ENCODE measurements at regions not wholly inside any gene's neighbourhood (a gene's known extent, or its start where the extent isn't known, plus 50 kb on each side); places are given as distances from the start of the nearest gene placed in this dataset.

- intact Hi-C loops (cut with DNase I): no loop called here
- ATAC-seq: no peak
Observed at GRCh38 chr1:200299571-200299970, 110.3 kb downstream of the ZNF281 start.

GRCh38 chr1:200298242-200298641 lies 111.6 kb downstream of the ZNF281 start:
- Histone ChIP-seq H3K27me3 (ENCODE audit: insufficient read depth in 3 of 3, low read length in 2 of 3) (peaks cover 0 to 18% (median 0%) of the 10 kb centered on the region in 3 donors), H3K4me1 (no peaks in the 10 kb centered on the region), H3K36me3 (ENCODE audit: insufficient read depth in 1 of 2, low read depth in 1 of 2) (no peaks in the 10 kb centered on the region), H3K9me3 (no peaks in the 10 kb centered on the region), H3K27ac (no peak overlapping the region), H3K4me3 (no peak overlapping the region)
- intact Hi-C loops (cut with DNase I): no loop called here
- no peak for DNase-seq
- ATAC-seq: no peak
- TF ChIP-seq, protein P1, sequence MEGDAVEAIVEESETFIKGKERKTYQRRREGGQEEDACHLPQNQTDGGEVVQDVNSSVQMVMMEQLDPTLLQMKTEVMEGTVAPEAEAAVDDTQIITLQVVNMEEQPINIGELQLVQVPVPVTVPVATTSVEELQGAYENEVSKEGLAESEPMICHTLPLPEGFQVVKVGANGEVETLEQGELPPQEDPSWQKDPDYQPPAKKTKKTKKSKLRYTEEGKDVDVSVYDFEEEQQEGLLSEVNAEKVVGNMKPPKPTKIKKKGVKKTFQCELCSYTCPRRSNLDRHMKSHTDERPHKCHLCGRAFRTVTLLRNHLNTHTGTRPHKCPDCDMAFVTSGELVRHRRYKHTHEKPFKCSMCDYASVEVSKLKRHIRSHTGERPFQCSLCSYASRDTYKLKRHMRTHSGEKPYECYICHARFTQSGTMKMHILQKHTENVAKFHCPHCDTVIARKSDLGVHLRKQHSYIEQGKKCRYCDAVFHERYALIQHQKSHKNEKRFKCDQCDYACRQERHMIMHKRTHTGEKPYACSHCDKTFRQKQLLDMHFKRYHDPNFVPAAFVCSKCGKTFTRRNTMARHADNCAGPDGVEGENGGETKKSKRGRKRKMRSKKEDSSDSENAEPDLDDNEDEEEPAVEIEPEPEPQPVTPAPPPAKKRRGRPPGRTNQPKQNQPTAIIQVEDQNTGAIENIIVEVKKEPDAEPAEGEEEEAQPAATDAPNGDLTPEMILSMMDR (IDR thresholded peaks at IDR 0.05): no peak
- 62 to 83% (median 70%) methylated on average over 1 of the region's 1 CpG for WGBS, 3 donors

More at GRCh38 chr1:200299571-200299970, 110.3 kb downstream of the ZNF281 start:
- WGBS, 3 donors: 56 to 63% (median 57%) methylated on average over 1 of the region's 1 CpG
- no peak overlapping the region for H3K4me3 ChIP-seq
- H3K36me3 ChIP-seq (ENCODE audit: insufficient read depth in 1 of 2, low read depth in 1 of 2): no peaks in the 10 kb centered on the region
- TF ChIP-seq, protein P1 (IDR thresholded peaks at IDR 0.05): no peak
- no peak for DNase-seq
- H3K27ac ChIP-seq: no peak overlapping the region
- peaks cover 0 to 18% (median 0%) of the 10 kb centered on the region in 3 donors for H3K27me3 ChIP-seq (ENCODE audit: insufficient read depth in 3 of 3, low read length in 2 of 3)
- no peaks in the 10 kb centered on the region for H3K4me1 ChIP-seq
- H3K9me3 ChIP-seq: no peaks in the 10 kb centered on the region

GRCh38 chr1:200296091-200296661 lies 113.7 kb downstream of the ZNF281 start:
- Histone ChIP-seq H3K27me3 (ENCODE audit: insufficient read depth in 3 of 3, low read length in 2 of 3) (peaks cover 0 to 14% (median 2%) of the 10 kb centered on the region in 3 donors), H3K9me3 (no peaks in the 10 kb centered on the region), H3K4me3 (no peak overlapping the region), H3K4me1 (no peaks in the 10 kb centered on the region), H3K36me3 (ENCODE audit: insufficient read depth in 1 of 2, low read depth in 1 of 2) (no peaks in the 10 kb centered on the region), H3K27ac (no peak overlapping the region)
- DNase-seq (no peak), ATAC-seq (no peak)
- WGBS, 3 donors: 35 to 63% (median 44%) methylated on average over 2 of the region's 2 CpGs
- intact Hi-C loops (cut with DNase I): no loop called here
- TF ChIP-seq, protein P1 (IDR thresholded peaks at IDR 0.05): no peak

DNA sequence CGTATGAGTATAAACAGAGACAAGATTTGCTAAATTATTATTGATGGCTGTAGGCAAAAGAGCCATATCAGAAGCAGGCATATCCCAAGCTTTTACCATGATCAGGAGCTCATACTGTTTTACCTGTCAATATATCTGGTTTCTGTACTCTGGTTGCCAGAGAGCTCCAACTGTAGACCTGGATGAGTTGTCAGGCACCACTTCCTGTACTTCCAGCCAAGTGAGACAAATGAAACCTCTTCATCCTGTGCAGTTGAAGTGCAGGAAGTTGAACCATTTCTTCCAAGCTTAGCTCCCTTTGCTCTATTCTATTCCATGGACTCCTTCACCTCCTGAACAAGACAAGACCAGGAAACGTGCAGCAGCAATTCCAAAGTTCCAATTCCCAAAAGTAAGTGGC lies 115.6 kb downstream of the ZNF281 start:
- intact Hi-C loops (cut with DNase I): no loop called here
- TF ChIP-seq, protein P1 (IDR thresholded peaks at IDR 0.05): no peak
- H3K4me1 ChIP-seq: no peaks in the 10 kb centered on the region
- H3K4me3 ChIP-seq: no peak overlapping the region
- no peak overlapping the region for H3K27ac ChIP-seq
- peaks cover 0 to 2% (median 0%) of the 10 kb centered on the region in 3 donors for H3K27me3 ChIP-seq (ENCODE audit: insufficient read depth in 3 of 3, low read length in 2 of 3)
- WGBS, 3 donors: 69 to 87% (median 86%) methylated on average over 2 of the region's 2 CpGs
- no peaks in the 10 kb centered on the region for H3K36me3 ChIP-seq (ENCODE audit: insufficient read depth in 1 of 2, low read depth in 1 of 2)
- DNase-seq (no peak), ATAC-seq (no peak)
- H3K9me3 ChIP-seq: no peaks in the 10 kb centered on the region

DNA sequence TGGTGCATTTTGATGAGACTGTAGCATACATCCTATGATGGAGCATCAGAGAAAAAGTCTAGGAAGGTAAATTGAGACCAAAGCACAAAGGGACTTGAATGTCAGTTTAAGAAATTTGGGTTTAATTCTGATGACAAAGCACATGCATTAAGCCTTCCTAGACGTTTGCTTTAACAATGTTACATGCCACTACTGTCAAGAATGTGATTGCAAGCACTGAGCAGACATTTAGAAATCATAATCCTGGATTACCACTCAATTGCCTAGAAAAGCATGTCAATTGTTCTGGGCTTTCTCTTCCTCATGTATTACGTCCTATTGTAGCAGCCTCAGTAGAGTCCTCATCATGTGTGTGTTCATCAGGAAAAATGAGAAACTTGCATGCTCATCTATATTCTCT lies 117.1 kb downstream of the ZNF281 start:
- Histone ChIP-seq H3K27me3 (ENCODE audit: insufficient read depth in 3 of 3, low read length in 2 of 3) (peaks cover 0 to 2% (median 0%) of the 10 kb centered on the region in 3 donors), H3K4me3 (no peak overlapping the region), H3K36me3 (ENCODE audit: insufficient read depth in 1 of 2, low read depth in 1 of 2) (no peaks in the 10 kb centered on the region), H3K27ac (no peak overlapping the region), H3K9me3 (no peaks in the 10 kb centered on the region), H3K4me1 (no peaks in the 10 kb centered on the region)
- DNase-seq (no peak), ATAC-seq (no peak)
- TF ChIP-seq, protein P1 (IDR thresholded peaks at IDR 0.05): no peak
- intact Hi-C loops (cut with DNase I): no loop called here
- WGBS, 3 donors: 44 to 51% (median 45%) methylated on average over 2 of the region's 2 CpGs
